Ishikawa (cell line): ENCODE measurements at regions not wholly inside any gene's neighbourhood (a gene's known extent, or its start where the extent isn't known, plus 50 kb on each side); places are given as distances from the start of the nearest gene placed in this dataset.

Experiments
- CEBPB ChIP-seq: IDR thresholded peaks from 2 replicates; pipeline ENCODE4 v1.6.1; 2012
- CREB1 ChIP-seq: IDR thresholded peaks from 2 replicates; pipeline ENCODE4 v1.6.1; 2012; ENCODE audit warnings: low read depth
- EGR1 ChIP-seq: IDR thresholded peaks from 2 replicates; pipeline ENCODE4 v1.6.1; 2012
- EP300 ChIP-seq: IDR thresholded peaks from 2 replicates; pipeline ENCODE4 v1.6.1; 2012; ENCODE audit warnings: borderline replicate concordance
- FOXM1 ChIP-seq: IDR thresholded peaks from 2 replicates; pipeline ENCODE4 v1.6.1; 2012; ENCODE audit warnings: low read depth, borderline replicate concordance
- NFIC ChIP-seq: IDR thresholded peaks from 2 replicates; pipeline ENCODE4 v1.6.1; 2012
- RAD21 ChIP-seq: IDR thresholded peaks from 2 replicates; pipeline ENCODE4 v1.6.1; 2012; ENCODE audit warnings: low read depth
- TAF1 ChIP-seq: IDR thresholded peaks from 2 replicates; pipeline ENCODE4 v1.6.1; 2012; ENCODE audit warnings: low read depth, mild to moderate bottlenecking
- TCF12 ChIP-seq: IDR thresholded peaks from 2 replicates; pipeline ENCODE4 v1.6.1; 2012; ENCODE audit warnings: low read depth
- TEAD4 ChIP-seq: IDR thresholded peaks from 2 replicates; pipeline ENCODE4 v1.6.1; 2012
- YY1 ChIP-seq: IDR thresholded peaks from 2 replicates; pipeline ENCODE4 v1.6.1; 2012; ENCODE audit warnings: low read depth
- ZBTB7A ChIP-seq: IDR thresholded peaks from 2 replicates; pipeline ENCODE4 v1.6.1; 2012; ENCODE audit warnings: low read depth
- TF ChIP-seq, protein P1 (sequence below): IDR thresholded peaks from 2 replicates; pipeline ENCODE4 v1.6.1; 2012
- TF ChIP-seq, protein P2 (sequence below): IDR thresholded peaks from 2 replicates; pipeline ENCODE4 v1.6.1; 2012

DNA sequence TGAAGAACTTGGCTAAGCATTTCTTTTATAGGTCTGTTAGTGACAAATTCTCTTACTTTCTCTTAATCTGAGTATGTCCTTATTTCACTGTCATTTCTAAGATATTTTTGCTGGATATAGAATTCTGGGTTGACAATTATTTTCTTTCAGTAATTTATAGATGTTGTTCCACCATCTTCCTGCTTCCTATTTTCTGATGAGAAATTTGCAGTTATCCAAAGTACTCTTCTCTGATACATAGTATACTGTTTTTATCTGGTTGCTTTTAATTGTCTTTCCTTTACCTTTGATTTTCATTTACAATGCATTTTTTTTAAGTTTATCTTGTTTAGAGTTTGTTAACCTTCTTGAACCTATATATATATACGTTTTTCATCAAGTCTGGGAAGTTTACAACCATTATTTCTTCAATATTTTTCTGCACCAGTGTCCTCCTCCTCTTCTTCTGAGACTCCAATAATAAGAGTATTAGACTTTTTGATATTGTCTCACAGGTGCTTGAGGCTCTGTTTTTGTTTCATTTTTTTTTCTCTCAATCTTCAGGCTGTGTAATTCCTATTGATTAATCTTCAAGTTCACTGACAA is 101.6 kb upstream of the INSIG1 start:
- no peak for TF ChIP-seq ZBTB7A
- TF ChIP-seq CEBPB, result no peak
- TF ChIP-seq TEAD4, result no peak
- TF ChIP-seq, protein P1, sequence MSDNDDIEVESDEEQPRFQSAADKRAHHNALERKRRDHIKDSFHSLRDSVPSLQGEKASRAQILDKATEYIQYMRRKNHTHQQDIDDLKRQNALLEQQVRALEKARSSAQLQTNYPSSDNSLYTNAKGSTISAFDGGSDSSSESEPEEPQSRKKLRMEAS, result no peak
- TF ChIP-seq EGR1, result no peak
- TF ChIP-seq TAF1, result no peak
- no peak for TF ChIP-seq EP300
- no peak for TF ChIP-seq FOXM1
- TF ChIP-seq, protein P2, sequence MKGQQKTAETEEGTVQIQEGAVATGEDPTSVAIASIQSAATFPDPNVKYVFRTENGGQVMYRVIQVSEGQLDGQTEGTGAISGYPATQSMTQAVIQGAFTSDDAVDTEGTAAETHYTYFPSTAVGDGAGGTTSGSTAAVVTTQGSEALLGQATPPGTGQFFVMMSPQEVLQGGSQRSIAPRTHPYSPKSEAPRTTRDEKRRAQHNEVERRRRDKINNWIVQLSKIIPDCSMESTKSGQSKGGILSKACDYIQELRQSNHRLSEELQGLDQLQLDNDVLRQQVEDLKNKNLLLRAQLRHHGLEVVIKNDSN, result no peak
- no peak for TF ChIP-seq RAD21
- TF ChIP-seq TCF12, result no peak
- no peak for TF ChIP-seq CREB1
- TF ChIP-seq YY1, result no peak
- no peak for TF ChIP-seq NFIC
